Fibroblast of pulmonary artery (primary cell): ENCODE measurements at regions not wholly inside any gene's neighbourhood (a gene's known extent, or its start where the extent isn't known, plus 50 kb on each side); places are given as distances from the start of the nearest gene placed in this dataset.

Source experiments
- DNase-seq: peaks from one replicate; pipeline ENCODE4 v3.0.0-alpha.2; 2010; ENCODE audit warnings: low read depth
- H3K4me3 ChIP-seq: replicated peaks from 2 replicates; pipeline ENCODE4 v1.5.1; 2011; ENCODE audit warnings: low read depth, mild to moderate bottlenecking, control low read depth, low read length, moderate library complexity
- TF ChIP-seq, protein P1 (sequence below): IDR thresholded peaks from 2 replicates; pipeline ENCODE4 v1.5.1; 2011; ENCODE audit warnings: mild to moderate bottlenecking, control low read depth, low read length, inconsistent platforms; ENCODE audit errors: missing control alignments

DNA sequence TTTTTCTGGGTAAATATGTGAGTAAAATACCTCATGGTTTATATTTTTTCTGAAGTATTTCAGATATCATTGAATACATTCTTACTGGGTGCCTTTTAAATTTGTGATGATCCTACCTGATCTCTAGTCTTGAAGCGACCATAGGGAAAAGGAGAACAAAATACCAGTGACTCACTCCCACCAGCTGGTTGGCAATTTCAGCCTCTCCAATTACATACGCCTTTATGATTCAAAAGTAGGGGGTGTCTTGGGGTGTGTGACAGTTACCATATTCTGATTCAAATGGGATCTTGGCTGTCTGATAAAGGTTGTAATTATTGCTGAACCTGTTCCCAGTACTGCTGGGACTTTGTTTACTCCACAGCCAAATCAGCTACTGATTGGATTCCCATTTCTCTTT is 175.9 kb upstream of the NXPH2 start:
- TF ChIP-seq, protein P1, sequence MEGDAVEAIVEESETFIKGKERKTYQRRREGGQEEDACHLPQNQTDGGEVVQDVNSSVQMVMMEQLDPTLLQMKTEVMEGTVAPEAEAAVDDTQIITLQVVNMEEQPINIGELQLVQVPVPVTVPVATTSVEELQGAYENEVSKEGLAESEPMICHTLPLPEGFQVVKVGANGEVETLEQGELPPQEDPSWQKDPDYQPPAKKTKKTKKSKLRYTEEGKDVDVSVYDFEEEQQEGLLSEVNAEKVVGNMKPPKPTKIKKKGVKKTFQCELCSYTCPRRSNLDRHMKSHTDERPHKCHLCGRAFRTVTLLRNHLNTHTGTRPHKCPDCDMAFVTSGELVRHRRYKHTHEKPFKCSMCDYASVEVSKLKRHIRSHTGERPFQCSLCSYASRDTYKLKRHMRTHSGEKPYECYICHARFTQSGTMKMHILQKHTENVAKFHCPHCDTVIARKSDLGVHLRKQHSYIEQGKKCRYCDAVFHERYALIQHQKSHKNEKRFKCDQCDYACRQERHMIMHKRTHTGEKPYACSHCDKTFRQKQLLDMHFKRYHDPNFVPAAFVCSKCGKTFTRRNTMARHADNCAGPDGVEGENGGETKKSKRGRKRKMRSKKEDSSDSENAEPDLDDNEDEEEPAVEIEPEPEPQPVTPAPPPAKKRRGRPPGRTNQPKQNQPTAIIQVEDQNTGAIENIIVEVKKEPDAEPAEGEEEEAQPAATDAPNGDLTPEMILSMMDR, result no peak
- no peak for DNase-seq

DNA sequence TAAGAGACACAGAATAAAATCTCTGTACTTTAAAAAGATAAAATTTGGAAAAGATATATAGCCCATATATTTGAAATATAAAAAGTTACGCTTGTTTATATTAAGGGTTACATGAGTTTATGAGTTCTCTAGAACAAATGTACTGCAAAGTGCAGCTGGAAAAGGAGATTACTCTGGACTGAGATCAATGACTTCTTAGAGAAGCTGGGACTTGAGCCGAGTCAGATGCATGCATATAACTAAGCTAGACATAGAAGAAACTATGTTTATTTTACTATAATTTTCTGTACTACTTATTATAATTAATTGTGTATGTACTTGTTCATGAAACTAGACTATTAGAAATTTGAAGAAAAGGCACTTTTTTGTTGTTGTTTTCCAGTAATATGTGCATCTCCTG is 170.3 kb upstream of the NXPH2 start:
- DNase-seq, result no peak
- TF ChIP-seq, protein P1, result no peak
- no peak overlapping the region for H3K4me3 ChIP-seq

More for the DNA sequence above, 175.9 kb upstream of the NXPH2 start:
- no peak overlapping the region for H3K4me3 ChIP-seq

DNA sequence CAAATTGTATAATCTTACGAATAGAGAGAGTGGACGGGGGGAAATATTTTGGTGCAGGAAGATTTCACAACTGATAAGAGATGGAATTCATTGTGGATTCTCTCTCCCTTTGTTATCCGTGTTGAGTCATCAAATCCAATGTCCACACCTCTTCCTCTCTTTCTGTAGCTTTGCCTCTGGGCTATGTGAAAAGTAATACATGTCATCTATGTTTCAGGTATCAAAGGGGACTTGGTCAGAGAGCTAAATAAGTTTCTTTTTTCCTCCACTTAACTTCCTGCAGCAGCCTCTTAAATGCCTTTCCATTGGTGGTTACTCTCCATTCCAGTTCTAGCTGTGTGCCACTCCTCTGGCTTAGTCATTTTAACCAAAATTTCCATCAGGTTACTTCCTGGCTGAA is 169.3 kb upstream of the NXPH2 start:
- no peak overlapping the region for H3K4me3 ChIP-seq
- no peak for DNase-seq
- TF ChIP-seq, protein P1, result no peak

DNA sequence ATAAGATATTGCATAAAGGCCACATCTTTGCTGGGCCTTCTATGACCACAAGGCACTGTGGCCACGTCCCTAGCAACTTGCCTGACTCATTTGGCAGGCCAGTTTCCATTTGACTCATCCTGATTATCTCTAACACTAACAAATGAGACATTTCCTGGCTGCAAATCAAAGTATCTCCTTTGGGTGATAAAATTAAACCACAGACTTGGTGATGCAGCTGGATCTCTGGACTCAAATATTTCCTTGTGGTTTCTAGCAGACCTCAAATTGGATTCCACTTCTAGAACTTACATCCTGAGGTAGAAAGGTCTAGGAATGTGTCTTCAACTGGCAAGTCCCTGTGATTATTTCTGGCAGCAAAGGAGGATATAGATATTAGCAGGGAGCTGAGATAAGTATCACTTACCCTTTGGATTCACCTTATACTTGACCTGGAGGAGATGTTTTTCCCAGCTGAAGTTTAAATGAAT is 167.9 kb upstream of the NXPH2 start:
- TF ChIP-seq, protein P1, result no peak
- DNase-seq, result peak; percentile 90
- no peak overlapping the region for H3K4me3 ChIP-seq

DNA sequence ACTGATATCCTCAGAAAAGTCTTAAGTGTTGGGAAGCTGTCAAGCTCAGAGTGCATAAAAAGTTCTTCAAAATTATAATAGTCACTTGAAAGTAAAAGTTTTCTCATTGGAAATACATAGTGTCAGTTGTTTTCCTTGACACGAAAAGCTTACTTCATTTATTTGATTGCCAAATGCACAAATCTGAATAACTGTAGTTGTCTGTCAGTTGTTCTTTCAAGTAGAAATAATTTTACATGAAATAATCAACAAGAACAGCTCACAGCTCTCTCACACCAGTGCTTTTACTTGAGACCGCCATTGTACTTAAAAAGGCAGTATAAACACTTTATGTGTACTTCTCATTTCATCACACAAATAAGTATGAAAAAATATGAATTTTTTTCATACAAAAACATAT is 163.3 kb upstream of the NXPH2 start:
- TF ChIP-seq, protein P1, result no peak
- no peak for DNase-seq
- no peak overlapping the region for H3K4me3 ChIP-seq

DNA sequence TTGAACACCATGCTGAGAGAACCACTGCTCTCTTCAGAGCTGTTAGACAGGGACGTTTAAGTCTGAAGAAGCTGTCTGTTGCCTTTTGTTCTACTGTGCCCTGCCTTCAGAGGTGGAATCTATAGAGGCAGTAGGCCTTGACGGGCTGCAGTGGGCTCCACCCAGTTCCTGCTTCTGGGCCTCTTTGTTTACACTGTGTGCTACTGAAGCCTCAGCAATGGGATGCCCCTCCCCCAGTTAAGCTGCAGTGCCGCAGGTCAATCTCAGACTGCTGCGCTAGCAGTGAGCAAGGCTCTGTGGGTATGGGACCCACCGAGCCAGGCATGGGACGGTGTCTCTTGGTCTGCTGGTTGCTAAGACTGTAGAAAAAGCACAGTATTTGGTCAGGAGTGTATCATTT is 162.3 kb upstream of the NXPH2 start:
- H3K4me3 ChIP-seq, result no peak overlapping the region
- TF ChIP-seq, protein P1, result no peak
- DNase-seq, result no peak
